ENCODE measurements at regions not wholly inside any gene's neighbourhood (a gene's known extent, or its start where the extent isn't known, plus 50 kb on each side); places are given as distances from the start of the nearest gene placed in this dataset.
A peak's percentile ranks its signal among the peaks of the same experiment; 100 is the strongest.

DNA sequence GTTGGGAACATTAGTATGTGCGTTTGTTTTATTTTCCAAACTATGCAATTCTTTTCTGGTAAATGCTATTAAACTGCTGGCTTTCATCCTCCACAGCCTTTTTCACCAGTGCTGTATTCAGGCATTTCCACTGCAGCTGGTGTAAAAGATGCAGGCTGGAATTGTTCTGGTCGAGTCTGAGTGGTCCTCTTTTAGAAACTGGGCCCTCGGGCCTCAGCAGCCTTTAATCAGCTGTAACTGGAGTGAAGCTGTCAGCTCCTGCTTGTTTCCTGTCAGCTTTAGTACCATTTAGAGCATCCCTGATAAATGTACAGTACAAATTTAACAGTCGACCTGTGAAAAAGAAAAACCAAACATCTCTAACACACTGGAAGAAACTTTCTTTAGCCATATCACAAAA, 979.6 kb downstream of the TFAP2A start:
- DNase-seq: no peak

DNA sequence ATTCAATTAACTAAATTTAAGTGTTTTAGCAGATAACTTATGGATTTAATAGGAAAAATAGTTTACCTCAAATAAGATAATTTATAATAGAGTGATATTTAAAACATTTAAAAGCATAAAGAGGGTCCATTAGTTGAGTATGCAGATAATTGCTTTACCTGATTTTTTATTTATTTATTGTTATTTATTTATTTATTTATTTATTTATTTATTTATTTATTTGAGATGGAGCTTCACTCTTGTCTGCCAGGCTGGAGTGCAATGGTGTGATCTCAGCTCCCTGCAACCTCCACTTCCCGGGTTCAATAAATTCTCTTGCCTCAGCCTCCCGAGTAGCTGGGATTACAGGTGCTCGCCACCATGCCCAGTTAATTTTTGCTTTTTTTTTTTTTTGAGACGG, 982.9 kb downstream of the TFAP2A start:
- no peak for DNase-seq

DNA sequence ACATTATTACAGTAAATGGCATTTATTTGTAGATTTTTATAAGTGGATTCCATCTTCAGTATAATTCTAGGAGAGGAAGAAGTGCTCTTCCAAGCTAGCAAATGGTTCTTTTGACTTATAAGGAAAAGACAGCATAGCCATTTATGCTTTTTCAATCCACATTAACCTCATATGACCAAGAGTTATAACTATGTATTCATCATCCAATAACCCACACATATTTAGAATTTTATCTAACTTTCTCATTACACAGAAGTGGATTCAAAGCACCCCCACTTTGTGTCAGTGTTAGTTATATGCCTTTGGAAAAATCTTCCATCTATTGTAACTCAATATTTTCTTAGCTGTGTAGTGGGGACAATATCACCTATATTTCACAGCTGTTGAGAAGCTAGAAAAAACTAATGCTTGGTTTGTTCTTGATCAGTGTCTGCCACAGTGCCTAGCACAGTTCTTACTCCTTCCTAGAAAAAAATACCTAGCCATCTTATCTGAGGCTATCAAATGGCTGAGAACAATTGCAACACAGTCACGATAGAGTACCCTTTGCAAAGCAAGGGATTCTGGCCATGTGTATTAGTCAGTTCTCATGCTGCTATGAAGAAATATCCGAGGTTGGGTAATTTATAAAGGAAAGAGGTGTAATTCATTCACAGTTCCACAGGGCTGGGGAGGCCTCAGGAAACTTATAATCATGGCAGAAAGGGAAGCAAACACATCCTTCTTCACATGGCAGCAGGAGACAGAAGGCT, 986.3 kb downstream of the TFAP2A start:
- no peak for DNase-seq

DNA sequence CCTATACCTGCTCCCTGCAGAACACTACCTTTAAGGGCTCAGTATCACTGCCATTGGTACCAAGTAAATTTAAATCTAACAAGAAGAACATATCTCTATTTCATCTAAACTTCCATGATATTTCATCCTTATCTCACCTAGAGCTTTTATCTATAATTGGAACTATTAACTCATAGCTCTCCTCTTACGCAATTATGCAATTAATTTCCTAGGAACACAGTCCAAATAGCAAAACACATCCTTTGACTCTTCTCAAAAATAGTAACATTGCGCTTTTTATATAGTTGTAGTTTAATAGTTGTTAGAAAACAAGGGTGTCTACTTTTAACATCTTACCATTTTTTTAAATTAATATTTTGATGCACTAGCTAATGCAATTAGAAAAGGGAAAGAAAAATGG, 986.8 kb upstream of the SLC35B3 start:
- no peak for DNase-seq

DNA sequence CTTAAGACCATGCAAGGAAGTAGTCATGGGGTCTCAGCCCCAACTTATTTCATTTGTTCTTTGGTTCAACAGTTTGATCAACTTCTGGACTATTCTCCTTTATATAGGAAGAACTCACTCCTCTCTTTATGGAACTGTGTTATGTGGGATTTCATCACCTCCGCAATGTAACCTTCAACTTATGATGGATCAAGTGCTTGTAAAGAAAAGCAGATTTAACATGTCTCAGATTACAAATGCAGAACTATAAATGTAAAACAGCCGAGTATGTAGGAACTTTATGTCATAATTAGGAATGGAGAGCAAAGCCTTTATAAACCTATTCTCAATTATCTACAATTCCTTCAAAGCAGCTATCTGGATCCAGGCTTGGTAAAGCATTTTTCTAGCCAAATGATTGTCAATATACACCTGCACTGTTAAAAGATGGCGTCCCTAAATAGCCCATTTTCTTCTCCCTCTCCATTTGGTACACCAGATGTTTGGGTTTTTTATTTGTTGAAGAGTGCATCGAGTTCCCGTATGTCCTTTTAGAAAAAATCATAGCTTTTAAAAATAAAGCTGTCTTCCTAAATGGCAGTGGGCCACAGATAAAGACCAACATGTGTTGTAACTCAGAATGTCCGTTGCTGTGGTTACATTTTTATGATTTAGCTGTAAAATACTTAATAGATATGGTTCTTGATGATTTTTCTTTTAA, 985.1 kb upstream of the SLC35B3 start:
- DNase-seq: no peak

DNA sequence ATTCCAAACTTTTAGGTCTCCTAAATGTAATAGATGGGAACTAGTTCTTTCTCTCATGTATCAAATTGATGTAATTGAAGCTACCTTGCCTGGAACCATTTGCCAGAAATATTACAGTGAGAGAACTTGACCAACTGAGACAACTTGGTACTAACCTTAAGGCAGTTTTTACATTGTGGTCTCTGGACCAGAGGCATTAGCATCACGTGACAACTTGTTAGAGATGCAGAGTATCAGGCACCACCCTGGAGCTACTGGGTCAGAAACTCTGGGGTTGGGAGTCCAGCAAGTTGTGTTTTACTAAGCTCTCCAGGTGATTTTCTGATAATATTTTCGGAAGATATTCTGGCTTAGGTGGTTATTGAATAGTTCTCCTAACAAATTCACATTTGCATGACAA, 982.1 kb upstream of the SLC35B3 start:
- DNase-seq: no peak

DNA sequence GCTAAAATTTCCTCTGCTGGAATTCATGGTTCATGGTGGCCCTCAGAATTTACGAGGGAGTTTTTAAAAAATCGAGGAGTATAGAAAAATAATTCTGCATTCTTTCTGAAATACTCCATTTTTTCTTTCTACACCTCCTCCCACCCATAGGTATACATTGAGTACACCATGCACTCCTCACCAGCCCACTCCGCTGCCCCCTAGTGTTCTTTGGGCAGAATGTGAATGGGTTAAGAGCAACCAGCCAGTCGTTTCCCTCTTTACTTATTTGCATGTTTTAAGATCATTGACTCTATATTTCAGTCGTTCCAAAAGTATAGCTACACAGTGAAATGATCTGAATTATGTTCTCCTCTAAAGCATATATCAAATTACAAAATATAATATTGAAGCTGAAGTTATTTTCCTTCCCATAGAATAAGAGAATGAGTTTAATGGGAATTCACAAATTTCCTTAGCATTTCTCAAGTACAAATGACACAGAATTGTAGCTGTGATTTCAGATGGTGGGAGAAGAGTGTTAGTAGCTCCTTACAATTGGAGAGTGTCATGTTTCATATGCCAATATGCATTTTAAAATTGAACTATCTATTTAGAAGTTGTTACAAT, 977.7 kb upstream of the SLC35B3 start:
- DNase-seq: peak in 1 of 4 experiments; percentile 2

DNA sequence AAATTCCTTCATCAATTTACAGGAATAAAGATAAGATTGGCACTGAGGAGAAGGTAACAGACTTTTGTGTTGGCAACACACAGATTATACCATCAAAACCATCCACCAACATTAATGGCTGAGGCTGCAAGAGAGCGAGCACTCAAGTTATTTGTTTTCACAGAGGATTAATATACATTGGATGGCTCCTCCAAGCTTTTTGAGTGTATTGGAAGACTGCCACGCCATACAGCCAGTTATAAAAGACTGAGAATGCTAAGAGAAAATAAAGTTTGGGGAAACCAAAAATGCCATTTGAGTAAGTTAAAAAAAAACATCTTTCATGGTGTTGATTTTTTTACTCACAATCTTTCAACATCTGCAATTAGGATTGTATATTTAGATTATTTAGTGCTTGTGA, 973.8 kb upstream of the SLC35B3 start:
- DNase-seq: no peak

DNA sequence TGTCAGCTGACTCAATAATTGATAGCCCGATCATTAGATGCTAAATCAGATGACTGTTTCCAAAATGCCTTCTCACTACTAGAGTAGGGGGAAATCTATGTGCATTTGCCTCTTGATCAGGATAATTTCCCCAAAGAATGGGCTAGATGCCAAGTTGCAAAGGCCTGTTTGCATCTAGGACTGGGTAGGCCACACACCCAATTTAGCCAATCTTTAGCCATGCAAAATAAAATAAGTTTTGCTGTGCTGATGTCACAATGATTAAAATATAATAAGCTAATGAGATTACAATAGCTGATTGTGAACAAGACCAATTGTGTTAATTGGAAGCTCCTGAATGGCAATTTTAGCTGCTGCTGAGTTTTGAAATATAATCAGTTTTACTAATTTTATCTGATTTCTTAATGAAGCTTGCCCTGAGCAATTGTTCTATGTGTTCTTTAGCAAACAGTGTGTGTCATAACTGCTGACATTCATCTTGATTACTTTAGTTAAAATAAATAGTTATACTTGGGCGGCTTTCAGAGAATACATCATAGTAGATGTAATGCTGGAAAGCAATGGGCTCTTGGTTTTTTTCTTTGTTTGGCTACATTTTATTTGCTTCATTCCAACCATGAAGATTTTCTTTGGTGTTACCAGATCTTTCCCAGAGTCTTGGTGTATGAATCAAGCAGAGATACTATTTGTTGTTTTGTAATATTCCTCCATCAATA, 973.2 kb upstream of the SLC35B3 start:
- DNase-seq: no peak

DNA sequence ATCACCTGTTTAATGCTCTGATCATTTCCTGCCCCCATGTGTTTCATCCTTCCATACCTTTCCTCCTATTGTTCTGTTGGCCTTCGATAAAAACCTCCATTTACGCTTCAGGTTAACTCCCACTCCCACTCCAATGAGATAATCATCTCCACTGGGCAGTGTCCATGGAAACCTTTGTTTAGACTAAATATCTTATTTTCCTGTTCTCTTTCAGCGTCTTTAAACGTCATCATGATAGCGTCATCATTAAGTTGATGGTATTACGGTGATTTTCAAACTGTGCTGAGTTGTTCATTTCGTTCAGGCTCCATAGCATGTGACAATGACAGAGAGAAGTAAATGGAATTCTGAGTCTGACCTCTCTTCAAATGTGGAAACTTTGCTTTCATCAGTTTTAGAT, 970.5 kb upstream of the SLC35B3 start:
- no peak for DNase-seq

DNA sequence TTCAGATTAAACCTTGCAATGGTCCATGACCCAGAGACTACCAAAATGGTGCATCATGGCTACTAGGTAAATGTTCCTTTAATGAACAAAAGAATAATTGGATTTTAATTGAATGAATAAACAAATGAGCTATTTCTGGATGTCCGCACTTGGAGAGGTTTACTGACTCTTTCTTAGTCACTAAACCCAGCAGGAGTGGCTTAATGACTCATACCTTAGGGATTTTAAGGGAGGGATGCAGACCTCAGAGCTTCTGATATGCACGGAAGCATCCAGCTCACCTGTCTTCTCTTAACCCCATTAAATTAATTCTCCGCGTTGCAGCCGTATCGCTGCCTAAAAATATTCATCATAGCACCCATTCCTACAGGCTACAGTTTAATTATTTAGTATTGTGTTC, 970.0 kb upstream of the SLC35B3 start:
- DNase-seq: no peak

DNA sequence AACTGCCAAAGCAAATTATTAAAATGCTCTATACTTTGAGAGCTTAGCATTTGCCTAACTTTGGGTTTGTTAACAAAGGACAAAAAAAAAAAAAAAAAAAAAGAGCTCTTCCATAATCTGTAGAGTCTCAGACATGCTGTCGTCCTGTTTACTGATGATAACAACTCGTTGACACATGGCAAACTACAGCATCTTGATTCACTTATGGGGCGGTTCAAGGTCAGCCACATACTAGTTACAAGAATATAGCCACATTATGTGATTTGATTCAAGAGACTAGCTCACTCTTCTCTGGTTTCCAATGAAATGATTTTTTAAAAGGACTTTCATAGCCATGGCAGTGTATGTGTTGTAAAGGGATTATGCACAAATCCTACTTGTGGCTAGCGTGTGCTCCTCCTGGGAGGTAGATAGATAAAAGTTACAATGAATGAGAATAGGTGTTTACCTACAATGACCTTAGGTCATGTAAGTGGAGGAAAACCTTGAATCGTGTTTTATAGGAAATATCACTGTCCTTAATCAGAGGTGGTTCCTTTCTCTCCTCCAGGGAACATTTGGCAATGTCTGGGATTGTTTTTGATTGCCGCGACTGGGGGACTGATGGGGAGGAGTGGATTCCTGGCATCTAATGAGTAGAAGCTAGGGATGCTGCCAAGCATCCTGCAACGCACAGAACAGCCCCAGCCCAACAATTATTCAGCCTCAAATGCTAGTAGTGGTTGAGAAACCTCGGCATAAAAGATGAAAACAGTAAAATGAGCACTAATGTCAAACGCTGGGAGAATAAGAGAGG, 969.2 kb upstream of the SLC35B3 start:
- no peak for DNase-seq

DNA sequence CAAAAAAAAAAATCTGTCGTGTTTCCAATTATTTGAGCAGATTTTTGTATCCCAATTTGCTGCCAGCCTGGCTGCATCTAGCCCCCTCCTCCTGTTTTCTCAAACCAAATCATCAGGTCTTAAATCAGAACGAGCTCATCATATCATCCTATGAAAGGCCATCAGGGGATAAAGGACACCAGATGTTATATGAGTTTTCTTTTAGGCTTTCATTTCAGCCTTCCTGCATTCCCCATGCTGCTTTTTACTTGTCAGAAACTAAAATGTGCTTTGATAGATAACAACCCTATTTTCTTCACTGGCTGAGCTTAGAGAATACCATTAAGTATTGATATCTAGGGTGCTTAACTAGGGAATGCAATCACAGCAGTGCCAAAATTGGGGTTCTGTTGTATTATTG, 968.4 kb upstream of the SLC35B3 start:
- no peak for DNase-seq

DNA sequence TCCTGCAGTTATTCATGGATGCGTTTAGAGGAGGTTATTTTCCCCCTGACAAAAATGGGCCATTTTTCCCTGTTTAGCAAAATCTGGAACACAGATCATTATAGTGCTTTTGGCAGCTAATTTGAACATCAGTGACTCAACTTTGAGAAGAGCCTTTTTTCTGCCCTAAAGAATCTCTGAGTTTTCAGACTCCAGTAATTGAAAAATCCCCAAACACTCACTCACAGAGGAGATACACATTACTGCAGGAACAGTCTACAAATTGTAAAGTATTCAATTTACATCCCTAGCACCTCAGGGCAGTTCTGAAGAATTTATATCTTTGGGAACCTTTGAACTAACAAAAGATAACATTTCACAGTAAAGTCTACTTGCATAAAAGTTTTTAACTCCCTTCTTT, 966.6 kb upstream of the SLC35B3 start:
- no peak for DNase-seq

DNA sequence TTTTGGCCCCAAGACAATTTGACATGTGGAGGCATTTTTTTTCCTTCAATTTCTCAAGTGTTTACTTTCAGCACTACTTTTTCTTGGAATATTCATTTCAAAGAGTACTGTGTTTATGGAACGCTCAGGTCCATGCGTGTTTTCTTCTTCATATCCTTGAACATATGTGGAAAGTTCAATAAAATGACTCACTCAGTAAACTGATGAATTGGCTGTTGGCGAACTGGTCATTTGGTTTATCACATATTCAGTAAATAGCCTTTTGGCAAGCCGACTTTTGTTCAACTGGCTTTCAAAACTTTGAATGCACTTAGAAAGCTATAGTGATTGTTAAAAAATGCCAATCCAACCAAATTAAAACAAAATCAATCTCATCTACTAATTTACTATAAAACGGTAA, 964.6 kb upstream of the SLC35B3 start:
- no peak for DNase-seq

DNA sequence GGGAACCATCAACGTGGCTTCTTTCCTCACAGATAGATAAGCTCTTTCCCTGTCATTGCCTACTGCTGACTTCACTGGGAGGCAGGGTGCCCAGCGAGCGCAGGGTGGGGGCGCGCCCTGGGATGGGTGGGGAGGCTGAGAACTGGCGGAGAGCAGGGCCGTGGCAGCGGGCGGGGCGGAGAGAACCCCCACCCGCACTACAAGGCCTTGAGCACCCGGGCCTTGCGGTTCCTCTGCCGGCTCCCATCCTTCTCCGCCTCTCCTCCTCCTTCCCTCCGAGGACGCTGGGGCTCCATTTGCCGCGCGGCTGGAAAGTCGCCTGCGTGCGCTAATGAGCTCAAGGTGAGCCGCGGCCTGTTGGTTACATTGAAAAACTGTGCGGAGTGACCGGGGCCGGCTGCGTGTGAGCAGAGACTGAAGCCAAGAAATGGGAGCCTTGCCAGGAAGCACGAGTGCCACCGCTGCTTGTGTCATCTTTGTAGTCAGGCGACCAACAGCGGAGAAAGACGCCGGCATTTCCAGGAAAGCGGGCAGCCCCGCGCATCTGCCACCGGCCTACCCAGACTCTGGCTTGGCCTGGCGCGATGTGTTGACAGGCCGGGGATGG, 963.5 kb upstream of the SLC35B3 start:
- DNase-seq: no peak

DNA sequence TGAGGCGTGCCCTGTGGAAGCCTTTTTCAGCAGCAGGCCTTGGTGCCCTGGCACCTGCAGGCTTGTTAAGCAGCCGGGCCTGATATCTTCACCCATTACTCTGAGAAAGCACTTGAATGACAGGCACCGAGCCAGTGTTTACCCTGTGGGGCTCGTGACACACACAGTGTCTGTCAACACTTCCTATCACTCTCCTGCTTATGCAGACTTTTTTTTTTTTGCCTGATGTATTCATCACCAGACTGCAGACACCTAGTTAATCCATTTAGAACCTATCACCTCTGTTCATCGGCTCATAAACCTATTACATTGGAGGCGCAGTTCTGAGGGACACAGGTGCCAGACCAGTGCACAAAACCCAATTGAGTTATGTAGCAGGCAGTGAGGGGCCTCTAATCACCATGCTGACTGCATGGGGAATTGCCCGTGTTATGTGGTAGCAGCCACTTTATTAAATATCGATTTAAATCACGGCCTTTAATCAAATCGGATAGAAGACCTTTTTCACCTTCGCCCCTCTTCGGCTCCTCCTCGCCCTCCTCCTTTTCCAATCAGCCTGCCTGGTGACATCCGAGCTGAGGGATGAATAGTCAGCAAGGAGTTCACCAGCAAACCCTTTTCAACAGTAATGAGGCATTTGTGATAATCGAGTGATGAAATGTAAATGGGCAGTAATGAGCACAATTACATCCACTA, 962.9 kb upstream of the SLC35B3 start:
- no peak for DNase-seq

DNA sequence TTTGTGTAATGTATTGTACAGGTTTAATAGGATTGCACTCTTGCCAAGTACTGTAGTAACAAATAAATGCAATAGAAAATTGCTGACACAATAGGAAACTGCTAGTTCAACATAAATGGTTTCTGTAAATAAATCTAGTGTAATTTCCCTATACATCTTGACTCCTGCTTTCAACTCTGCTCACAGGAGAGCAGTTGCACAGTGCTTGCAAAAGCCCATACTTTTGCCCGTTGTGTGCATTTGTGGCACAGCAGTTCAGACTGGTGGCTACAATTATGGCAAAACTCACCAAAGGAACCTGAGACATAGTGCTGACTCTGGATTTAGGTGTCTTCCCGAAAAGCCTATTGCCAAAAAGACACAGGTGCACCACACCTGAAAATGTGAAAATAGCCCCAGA, 953.3 kb upstream of the SLC35B3 start:
- DNase-seq: no peak

DNA sequence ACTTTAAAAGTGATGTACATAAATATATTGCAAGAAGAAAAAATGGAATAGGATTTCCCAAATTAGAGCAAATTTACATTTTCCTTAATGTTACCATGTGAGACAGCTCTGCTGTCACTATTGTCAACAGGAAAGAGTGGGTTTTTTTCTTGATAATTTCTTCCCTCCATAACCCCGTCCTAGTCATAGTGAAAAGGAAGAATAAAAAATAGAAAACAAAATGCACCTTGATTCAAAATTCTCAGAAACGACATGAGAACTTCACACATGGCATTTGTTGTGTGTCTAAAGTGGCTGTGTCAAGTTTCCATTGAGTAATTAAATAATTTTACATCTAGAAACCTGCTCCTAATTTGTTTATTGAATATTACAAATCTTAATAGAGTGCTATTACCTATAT, 945.2 kb upstream of the SLC35B3 start:
- DNase-seq: no peak

DNA sequence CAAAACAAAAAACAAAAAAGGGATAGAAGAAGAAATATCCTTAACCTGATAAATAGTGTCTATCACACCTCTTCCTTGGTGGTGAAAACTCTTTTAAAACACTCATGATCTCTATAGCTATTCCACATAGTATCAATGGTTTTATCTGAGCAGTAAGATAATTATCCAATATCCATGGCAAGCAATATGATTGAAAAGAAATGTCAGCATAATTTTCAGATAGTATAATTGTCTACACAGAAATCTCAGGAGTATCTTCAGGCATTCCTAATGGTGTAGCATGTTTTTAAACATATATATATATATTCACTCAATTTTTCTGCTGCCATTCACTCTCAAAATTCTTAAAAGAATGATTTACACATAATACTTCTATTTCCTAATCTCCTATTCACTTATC, 938.0 kb upstream of the SLC35B3 start:
- DNase-seq: no peak

DNA sequence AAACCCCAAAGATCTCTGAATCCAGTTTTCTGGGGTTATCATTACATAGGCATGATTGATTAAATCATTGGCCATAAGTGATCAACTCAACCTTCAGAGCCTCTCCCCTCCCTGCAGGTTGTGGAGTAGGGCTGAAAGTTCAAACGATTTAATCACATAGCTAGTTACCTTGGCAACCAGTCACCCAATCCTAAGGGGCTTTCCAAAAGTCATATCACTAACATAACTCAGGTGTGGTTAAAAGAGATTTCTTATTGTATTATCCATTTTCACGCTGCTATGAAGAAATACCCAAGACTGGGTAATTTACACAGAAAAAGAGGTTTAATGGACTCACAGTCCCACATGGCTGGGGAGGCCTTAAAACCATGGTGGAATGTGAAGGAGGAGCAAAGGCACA, 935.1 kb upstream of the SLC35B3 start:
- DNase-seq: no peak

DNA sequence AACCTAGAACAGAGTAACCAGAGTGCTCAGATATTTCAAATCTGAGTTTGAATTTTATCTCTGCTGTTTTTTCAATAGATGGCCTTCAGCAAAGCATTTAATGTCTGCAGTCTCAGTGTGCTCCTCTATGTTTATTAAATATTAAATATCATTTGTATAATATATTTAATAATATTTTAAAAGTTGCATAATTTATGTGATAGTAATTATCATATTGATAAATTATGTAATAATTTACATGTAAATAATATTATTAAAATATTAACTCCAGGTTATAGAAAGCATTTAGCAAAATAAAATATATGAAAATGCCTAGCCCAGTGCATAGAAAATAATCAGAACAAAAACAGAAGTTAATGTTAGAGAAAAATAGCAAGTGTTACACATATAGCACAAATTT, 930.0 kb upstream of the SLC35B3 start:
- no peak for DNase-seq
